GM21447 (cell line): ENCODE measurements at regions not wholly inside any gene's neighbourhood (a gene's known extent, or its start where the extent isn't known, plus 50 kb on each side); places are given as distances from the start of the nearest gene placed in this dataset.

ENCODE experiments used
- ATAC-seq: cut with Tn5 transposase; IDR thresholded peaks from one replicate; pipeline ENCODE4 v1.9.1; 2021; ENCODE audit not compliant: unreplicated experiment

GRCh38 chr9:71590362-71590761, 178.0 kb downstream of the CEMIP2 start:
- no peak for ATAC-seq

GRCh38 chr9:71589612-71590011, 178.7 kb downstream of the CEMIP2 start:
- ATAC-seq = no peak

- no peak for ATAC-seq
Measured at GRCh38 chr9:71587576-71588362, 180.5 kb downstream of the CEMIP2 start.

GRCh38 chr9:71583792-71584191, 184.5 kb downstream of the CEMIP2 start:
- ATAC-seq = no peak

GRCh38 chr9:71582347-71582746, 186.0 kb downstream of the CEMIP2 start:
- ATAC-seq = no peak

- no peak for ATAC-seq
Measured at GRCh38 chr9:71581101-71581500, 187.2 kb downstream of the CEMIP2 start.

GRCh38 chr9:71571186-71571585, 197.1 kb downstream of the CEMIP2 start:
- no peak for ATAC-seq

GRCh38 chr9:71567890-71568289, 200.4 kb downstream of the CEMIP2 start:
- no peak for ATAC-seq

- no peak for ATAC-seq
Measured at GRCh38 chr9:71562140-71562539, 206.2 kb downstream of the CEMIP2 start.

GRCh38 chr9:71557310-71557709, 211.0 kb downstream of the CEMIP2 start:
- ATAC-seq = no peak

- ATAC-seq = no peak
Measured at GRCh38 chr9:71552480-71552879, 215.8 kb downstream of the CEMIP2 start.

- ATAC-seq = peak; percentile 91
Measured at GRCh38 chr9:71549023-71549422, 219.3 kb downstream of the CEMIP2 start.

- no peak for ATAC-seq
Measured at GRCh38 chr9:71544464-71544863, 223.8 kb downstream of the CEMIP2 start.

GRCh38 chr9:71541436-71541835, 226.9 kb downstream of the CEMIP2 start:
- ATAC-seq = no peak

GRCh38 chr9:71524996-71525580, 243.2 kb downstream of the CEMIP2 start:
- ATAC-seq = no peak

GRCh38 chr9:71524516-71524915, 243.8 kb downstream of the CEMIP2 start:
- ATAC-seq = no peak

GRCh38 chr9:71521132-71521531, 247.2 kb downstream of the CEMIP2 start:
- ATAC-seq = no peak

GRCh38 chr9:71519098-71519696, 249.1 kb downstream of the CEMIP2 start:
- no peak for ATAC-seq

- no peak for ATAC-seq
Measured at GRCh38 chr9:71518045-71518827, 250.1 kb downstream of the CEMIP2 start.

- ATAC-seq = no peak
Measured at GRCh38 chr9:71515626-71516025, 252.7 kb downstream of the CEMIP2 start.

GRCh38 chr9:71515107-71515506, 253.2 kb downstream of the CEMIP2 start:
- ATAC-seq = no peak
